Colonic mucosa (tissue), 4 donors: ENCODE measurements at regions not wholly inside any gene's neighbourhood (a gene's known extent, or its start where the extent isn't known, plus 50 kb on each side); places are given as distances from the start of the nearest gene placed in this dataset.

ENCODE experiments used
- DNase-seq: peaks from one replicate; pipeline ENCODE4 v3.0.0-alpha.2; 2020
- H3K27ac ChIP-seq: fragments of 200-600 bp; one replicate; pipeline ENCODE4 v1.8.0; 2021
- H3K27me3 ChIP-seq: fragments of 200-600 bp; one replicate; pipeline ENCODE4 v1.8.0; 2021
- H3K36me3 ChIP-seq: fragments of 200-600 bp; one replicate; pipeline ENCODE4 v1.8.0; 2021
- H3K4me1 ChIP-seq: fragments of 200-600 bp; one replicate; pipeline ENCODE4 v1.8.0; 2021; ENCODE audit warnings: mild to moderate bottlenecking
- H3K4me3 ChIP-seq: fragments of 200-600 bp; one replicate; pipeline ENCODE4 v1.8.0; 2021
- H3K9ac ChIP-seq, 2 donors: one replicate each; pipeline ENCODE4 v1.7.0; 2013; ENCODE audit warnings: control low read depth in 2 of 2, low read depth in 2 of 2, low read length in 2 of 2
- H3K9me3 ChIP-seq: fragments of 200-600 bp; one replicate; pipeline ENCODE4 v1.8.0; 2021
- intact Hi-C: fragments of 100-400 bp; cut with DNase I; formaldehyde crosslinking; loops from one replicate; pipeline ENCODE4 v1.14.1; 2022
- TF ChIP-seq, protein P1 (sequence below): fragments of 200-600 bp; IDR thresholded peaks from one replicate; pipeline ENCODE4 v1.8.0; 2022; ENCODE audit warnings: antibody characterized with exemption, mild to moderate bottlenecking
- donor health status: healthy.
- donor health status: DM: no; HTN: no; CAD: no.
- donor health status: DM: no; HTN: no; CAD: no.

DNA sequence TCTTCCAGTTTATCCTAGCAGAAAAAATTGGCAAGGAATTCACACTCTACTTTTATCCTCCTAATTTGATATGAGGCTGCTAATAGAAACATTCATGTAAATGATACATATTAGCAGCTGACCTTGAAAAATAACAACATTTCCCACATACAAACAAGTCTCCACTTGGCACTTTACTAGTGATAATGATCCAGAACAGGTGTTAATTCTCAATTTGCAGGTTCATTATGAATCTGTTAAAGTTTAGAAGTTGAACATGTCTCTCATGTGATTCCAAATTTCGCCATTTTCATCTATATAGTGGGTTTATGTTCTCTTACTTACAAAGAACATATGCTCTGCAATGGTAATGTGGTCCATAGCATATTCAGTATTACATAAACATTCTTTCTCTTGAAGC is 1396.8 kb upstream of the LRRTM3 start:
- TF ChIP-seq, protein P1, sequence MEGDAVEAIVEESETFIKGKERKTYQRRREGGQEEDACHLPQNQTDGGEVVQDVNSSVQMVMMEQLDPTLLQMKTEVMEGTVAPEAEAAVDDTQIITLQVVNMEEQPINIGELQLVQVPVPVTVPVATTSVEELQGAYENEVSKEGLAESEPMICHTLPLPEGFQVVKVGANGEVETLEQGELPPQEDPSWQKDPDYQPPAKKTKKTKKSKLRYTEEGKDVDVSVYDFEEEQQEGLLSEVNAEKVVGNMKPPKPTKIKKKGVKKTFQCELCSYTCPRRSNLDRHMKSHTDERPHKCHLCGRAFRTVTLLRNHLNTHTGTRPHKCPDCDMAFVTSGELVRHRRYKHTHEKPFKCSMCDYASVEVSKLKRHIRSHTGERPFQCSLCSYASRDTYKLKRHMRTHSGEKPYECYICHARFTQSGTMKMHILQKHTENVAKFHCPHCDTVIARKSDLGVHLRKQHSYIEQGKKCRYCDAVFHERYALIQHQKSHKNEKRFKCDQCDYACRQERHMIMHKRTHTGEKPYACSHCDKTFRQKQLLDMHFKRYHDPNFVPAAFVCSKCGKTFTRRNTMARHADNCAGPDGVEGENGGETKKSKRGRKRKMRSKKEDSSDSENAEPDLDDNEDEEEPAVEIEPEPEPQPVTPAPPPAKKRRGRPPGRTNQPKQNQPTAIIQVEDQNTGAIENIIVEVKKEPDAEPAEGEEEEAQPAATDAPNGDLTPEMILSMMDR, result no peak
- Histone ChIP-seq H3K9me3 (no peaks in the 10 kb centered on the region), H3K27ac (no peak overlapping the region), H3K4me3 (no peak overlapping the region), H3K9ac (no peak overlapping the region), H3K4me1 (no peaks in the 10 kb centered on the region), H3K36me3 (no peaks in the 10 kb centered on the region), H3K27me3 (no peaks in the 10 kb centered on the region)
- intact Hi-C loops, result no loop called here
- DNase-seq, result no peak

DNA sequence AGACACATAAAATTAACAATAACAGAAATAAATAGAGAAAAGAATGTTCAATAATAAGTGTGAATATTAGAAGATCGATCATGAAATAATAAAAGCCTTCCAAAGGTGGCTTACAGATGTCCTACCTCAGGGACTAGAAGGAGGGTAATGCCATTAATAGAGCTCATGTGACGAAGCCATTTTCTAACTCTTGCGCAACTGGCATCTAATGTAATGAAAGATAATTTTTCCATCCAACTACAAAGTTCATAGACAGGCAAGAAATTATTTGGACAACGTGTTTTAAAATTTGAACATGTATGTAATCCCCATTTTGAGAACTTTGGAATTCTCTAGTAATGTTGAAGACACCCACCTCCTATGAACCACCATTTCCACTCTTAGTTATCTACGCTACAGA is 1394.3 kb upstream of the LRRTM3 start:
- intact Hi-C loops, result no loop called here
- TF ChIP-seq, protein P1, result no peak
- no peaks in the 10 kb centered on the region for H3K27me3 ChIP-seq
- no peaks in the 10 kb centered on the region for H3K4me1 ChIP-seq
- no peak for DNase-seq
- no peak overlapping the region for H3K9ac ChIP-seq
- H3K9me3 ChIP-seq, result no peaks in the 10 kb centered on the region
- no peak overlapping the region for H3K27ac ChIP-seq
- no peak overlapping the region for H3K4me3 ChIP-seq
- H3K36me3 ChIP-seq, result no peaks in the 10 kb centered on the region

DNA sequence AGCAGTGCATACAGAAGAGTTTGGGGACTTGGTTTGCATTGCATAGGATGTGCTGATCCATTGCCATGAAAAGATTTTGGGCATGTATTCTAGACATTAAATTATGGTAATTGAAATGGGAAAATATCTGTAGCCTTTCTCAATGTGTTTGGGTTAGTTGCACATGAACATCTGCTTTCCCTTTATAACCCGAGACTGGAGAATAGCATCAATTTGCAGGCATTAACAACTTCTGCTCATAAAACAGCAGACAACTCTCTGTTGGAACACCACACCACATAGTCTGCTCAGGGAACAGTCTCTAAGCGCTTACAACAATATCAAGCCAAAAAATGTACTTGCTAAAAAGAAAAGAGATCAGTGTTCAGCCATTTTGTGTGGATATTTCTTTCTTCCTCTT is 1391.1 kb upstream of the LRRTM3 start:
- Histone ChIP-seq H3K27me3 (no peaks in the 10 kb centered on the region), H3K4me1 (no peaks in the 10 kb centered on the region), H3K27ac (no peak overlapping the region), H3K4me3 (no peak overlapping the region), H3K9me3 (no peaks in the 10 kb centered on the region), H3K36me3 (no peaks in the 10 kb centered on the region), H3K9ac (no peak overlapping the region)
- intact Hi-C loops, result no loop called here
- TF ChIP-seq, protein P1, result no peak
- no peak for DNase-seq

DNA sequence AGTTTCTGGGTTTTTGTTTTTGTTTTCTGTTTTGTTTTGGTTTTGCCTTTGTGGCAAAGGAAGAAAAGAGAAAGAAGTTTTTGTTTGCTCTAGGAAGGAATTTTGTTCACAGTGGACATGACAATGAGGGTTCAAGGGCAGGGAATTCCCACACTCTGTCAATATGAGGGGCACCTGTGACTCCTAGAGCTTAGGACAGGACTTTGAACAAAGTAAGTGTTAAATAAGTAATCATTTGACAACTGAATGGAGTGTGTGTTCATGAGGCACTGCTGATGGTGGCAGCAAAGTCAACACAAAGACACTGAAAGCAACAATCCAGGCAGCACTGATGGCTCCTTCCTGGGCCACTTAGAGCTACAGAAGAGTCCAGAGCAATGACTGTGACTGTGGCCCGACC is 1381.1 kb upstream of the LRRTM3 start:
- Histone ChIP-seq H3K4me3 (no peak overlapping the region), H3K36me3 (no peaks in the 10 kb centered on the region), H3K27ac (no peak overlapping the region), H3K9ac (no peak overlapping the region), H3K4me1 (no peaks in the 10 kb centered on the region), H3K9me3 (no peaks in the 10 kb centered on the region), H3K27me3 (no peaks in the 10 kb centered on the region)
- intact Hi-C loops, result no loop called here
- DNase-seq, result no peak
- TF ChIP-seq, protein P1, result no peak

DNA sequence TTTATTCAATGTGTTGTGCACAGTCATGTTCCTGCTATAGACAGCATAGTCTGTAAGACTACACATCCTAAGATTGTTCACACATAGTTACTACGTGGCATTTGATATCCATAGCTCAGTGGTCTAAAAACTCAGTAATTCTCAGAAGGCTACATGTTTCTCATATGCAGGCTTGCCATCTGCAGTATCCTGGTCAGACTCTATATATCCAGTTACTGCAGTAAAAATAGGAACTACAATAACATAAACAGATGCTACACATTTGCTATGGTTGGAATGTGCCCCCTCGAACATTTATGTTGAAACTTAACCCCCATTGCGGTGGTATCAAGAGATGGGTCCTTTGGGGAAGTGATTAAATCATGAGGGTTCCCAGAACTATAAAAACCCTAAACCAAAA is 1377.8 kb upstream of the LRRTM3 start:
- intact Hi-C loops, result no loop called here
- Histone ChIP-seq H3K36me3 (no peaks in the 10 kb centered on the region), H3K4me1 (no peaks in the 10 kb centered on the region), H3K9me3 (no peaks in the 10 kb centered on the region), H3K27ac (no peak overlapping the region), H3K9ac (no peak overlapping the region), H3K27me3 (no peaks in the 10 kb centered on the region), H3K4me3 (no peak overlapping the region)
- TF ChIP-seq, protein P1, result no peak
- DNase-seq, result no peak

DNA sequence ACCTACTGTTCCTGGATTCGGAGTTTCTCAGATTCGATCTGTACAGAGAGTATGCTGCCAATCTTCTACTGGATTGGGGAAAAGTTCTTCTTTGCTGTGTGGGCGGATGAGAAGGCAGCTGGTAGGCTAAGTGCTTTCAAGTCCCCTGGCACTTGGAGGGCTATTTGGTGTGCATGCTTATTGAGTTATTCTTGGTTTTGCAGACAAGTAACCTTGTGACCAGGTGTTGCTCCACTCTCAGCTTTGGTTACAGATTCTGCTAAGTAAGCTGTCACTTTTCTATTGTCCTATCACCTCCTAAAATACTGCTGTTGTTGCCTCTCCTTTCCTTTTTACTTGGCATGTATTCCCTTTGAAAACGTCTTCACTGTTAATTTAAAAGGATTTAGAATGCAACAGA is 1375.1 kb upstream of the LRRTM3 start:
- no peaks in the 10 kb centered on the region for H3K9me3 ChIP-seq
- H3K27me3 ChIP-seq, result no peaks in the 10 kb centered on the region
- intact Hi-C loops, result no loop called here
- TF ChIP-seq, protein P1, result no peak
- no peak overlapping the region for H3K27ac ChIP-seq
- no peaks in the 10 kb centered on the region for H3K36me3 ChIP-seq
- no peaks in the 10 kb centered on the region for H3K4me1 ChIP-seq
- no peak for DNase-seq
- H3K4me3 ChIP-seq, result no peak overlapping the region
- H3K9ac ChIP-seq, result no peak overlapping the region
